GM18499 (cell line): ENCODE measurements at regions not wholly inside any gene's neighbourhood (a gene's known extent, or its start where the extent isn't known, plus 50 kb on each side); places are given as distances from the start of the nearest gene placed in this dataset.
"Not testable (repeated sequence)": the region's sequence is repeated elsewhere in the genome, so short reads cannot be mapped to it uniquely, and the experiment has no call there.

Source experiments
- ATAC-seq: cut with Tn5 transposase; IDR thresholded peaks from one replicate; pipeline ENCODE4 v1.9.1; 2021; ENCODE audit warnings: moderate number of reproducible peaks; ENCODE audit not compliant: insufficient read depth, unreplicated experiment

- ATAC-seq: not testable (repeated sequence)
Observed at GRCh38 chr21:9820579-9820978, 700.8 kb upstream of the TPTE start.

- not testable (repeated sequence) for ATAC-seq
Observed at GRCh38 chr21:9821472-9821871, 699.9 kb upstream of the TPTE start.

DNA sequence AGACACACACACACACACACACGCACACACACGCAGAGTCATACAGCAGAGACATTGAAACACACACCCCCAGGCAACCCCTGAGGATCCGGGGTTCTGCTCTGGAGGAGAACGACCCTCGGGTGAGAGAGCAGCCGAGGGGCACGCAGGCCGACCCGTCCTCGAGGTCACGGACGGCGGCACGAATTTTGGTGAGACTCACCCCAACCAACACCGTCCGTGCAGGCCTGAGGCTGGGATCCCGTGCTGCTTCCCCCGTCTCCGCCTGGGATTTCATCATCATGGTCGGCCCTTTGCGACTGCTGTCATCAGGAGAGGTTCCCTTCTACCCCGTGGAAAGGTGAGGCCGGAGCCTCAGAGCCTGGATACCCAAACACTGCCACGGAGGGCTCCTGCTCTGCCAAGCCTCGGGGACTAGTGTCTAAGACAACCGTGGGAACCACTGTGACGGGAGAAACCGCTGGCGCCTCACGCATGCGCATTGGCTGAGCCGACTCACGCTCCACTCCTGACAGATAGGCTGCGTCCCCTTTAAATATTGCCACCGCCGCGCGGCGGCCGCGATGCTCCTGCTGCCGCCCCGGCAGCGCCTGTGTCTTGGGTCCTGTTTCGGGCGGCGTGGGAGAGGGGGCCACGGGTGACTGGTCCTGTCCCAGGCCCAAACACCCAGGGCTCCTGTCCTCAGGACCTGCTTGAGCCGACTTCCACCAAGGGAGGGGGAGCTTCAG lies 699.1 kb upstream of the TPTE start:
- not testable (repeated sequence) for ATAC-seq

DNA sequence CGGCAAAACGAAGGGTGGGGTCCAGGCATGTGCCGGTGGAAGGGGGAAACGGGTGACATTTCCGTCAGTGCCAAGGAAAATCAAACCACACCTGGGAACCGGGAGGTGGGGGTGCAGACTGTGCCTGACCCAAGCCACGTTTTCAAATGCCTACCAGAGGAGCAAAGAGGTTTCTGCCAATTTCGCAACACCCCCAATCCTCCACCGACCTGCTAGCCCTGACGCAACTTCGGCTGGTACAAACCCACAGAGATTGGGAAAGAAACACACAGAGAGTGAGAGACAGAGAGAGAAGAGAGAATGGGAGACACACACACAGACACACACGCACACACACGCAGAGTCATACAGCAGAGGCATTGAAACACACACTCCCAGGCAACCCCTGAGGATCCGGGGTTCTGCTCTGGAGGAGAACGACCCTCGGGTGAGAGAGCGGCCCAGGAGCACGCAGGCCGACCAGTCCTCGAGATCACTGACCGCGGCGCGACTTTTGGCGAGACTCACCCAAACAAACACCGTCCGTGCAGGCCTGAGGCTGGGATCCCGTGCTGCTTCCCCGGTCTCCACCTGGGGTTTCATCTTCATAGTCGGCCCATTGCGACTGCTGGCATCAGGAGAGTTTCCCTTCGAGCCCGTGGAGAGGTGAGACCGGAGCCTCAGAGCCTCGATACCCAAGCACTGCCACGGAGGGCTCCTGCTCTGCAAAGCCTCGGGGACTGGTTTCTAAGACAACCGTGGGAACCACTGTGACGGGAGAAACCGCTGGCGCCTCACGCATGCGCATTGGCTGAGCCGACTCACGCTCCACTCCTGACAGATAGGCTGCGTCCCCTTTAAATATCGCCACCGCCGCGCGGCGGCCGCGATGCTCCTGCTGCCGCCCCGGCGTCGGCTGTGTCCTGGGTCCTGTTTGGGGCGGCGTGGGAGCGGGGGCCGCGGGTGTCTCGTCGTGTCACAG lies 697.9 kb upstream of the TPTE start:
- ATAC-seq: not testable (repeated sequence)

DNA sequence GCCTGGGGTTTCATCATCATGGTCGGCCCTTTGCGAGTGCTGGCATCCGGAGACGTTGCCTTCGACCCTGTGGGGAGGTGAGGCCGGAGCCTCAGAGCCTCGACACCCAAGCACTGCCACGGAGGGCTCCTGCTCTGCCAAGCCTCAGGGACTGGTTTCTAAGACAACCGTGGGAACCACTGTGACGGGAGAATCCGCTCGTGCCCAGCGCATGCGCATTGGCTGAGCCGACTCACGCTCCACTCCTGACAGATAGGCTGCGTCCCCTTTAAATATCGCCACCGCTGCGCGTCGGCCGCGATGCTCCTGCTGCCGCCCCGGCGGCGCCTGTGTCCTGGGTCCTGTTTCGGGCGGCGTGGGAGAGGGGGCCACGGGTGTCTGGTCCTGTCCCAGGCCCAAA lies 690.6 kb upstream of the TPTE start:
- ATAC-seq: not testable (repeated sequence)

DNA sequence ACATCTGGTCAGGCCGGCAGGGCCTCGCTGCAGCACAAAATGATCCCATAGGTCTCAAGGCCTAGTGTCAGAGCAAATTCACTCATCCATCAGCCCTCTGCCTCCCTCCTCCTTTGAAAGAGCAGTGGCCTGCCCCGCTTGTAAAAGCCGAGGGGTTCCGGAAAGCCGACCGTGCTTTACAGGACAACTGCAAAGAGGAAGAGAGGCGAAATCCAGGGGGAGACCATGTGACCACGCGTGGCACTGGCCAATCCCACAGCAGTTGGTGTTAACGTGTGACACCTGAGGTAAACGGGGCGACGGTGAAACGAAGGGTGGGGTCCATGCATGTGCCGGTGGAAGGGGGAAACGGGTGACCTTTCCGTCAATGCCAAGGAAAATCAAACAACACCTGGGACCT lies 688.6 kb upstream of the TPTE start:
- not testable (repeated sequence) for ATAC-seq

GRCh38 chr21:9836547-9836946 lies 684.8 kb upstream of the TPTE start:
- not testable (repeated sequence) for ATAC-seq

GRCh38 chr21:9837001-9837400 lies 684.4 kb upstream of the TPTE start:
- ATAC-seq: not testable (repeated sequence)

DNA sequence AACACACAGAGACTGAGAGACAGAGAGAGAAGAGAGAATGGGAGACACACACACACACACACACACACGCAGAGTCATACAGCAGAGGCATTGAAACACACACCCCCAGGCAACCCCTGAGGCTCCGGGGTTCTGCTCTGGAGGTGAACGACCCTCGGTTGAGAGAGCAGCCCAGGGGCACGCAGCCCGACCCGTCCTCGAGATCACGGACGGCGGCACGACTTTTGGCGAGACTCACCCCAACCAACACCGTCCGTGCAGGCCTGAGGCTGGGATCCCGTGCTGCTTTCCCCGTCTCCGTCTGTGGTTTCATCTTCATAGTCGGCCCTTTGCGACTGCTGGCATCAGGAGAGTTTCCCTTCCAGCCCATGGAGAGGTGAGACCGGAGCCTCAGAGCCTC lies 683.9 kb upstream of the TPTE start:
- not testable (repeated sequence) for ATAC-seq

DNA sequence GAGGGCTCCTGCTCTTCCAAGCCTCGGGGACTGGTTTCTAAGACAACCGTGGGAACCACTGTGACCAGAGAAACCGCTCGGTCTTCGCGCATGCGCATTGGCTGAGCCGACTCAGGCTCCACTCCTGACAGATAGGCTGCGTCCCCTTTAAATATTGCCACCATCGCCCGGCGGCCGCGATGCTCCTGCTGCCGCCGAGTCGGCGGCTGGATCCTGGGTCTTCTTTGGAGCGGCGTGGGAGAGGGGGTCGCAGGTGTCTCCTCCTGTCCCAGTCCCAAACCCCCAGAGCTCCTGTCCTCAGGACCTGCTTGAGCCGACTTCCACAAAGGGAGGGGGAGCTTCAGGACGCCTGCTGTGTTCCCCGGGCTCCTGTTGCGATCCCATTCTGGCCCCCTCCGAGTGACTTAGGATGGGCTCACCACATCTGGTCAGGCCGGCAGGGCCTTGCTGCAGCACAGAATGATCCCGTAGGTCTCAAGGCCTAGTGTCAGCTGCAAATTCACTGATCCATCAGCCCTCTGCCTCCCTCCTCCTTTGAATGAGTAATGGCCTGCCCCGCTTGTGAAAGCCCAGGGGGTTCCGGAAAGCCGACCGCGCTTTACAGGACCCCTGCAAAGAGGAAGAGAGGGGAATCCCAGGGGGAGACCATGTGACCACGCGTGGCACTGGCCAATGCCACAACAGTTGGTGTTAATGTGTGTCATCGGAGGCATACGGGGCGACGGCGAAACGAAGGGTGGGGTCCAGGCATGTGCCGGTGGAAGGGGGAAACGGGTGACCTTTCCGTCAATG lies 683.2 kb upstream of the TPTE start:
- ATAC-seq: no peak

DNA sequence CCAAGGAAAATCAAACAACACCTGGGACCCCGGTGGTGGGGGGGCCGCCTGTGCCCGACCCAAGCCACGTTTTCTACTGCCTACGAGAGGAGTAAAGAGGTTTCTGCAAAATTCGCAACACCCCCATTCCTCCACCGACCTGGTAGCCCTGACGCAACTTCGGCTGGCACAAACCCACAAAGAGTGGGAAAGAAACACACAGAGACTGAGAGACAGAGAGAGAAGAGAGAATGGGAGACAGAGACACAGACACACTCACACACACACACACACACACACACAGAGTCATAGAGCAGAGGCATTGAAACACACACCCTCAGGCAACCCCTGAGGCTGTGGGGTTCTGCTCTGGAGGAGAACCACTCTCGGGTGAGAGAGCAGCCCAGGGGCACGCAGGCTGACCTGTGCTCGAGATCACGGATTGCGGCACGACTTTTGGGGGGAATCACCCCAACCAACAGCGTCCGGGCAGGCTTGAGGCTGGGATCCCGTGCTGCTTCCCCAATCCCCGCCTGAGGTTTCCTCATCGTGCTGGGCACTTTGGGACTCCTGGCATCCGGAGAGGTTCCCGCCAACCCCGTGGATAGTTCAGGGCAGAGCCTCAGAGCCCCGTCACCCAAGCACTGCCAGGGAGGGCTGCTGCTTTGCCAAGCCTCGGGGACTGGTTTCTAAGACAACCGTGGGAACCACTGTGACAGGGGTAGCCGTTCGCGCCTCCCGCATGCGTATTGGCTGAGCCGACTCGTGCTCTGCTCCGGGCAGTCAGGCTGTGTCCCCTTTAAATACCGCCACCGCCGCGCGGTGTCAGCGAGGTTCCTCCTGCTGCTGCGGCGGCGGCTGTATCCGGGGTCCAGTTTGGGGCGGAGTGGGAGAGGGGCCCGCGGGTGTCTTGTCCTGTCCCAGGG lies 682.4 kb upstream of the TPTE start:
- ATAC-seq: no peak

- not testable (repeated sequence) for ATAC-seq
Observed at GRCh38 chr21:9844106-9844505, 677.3 kb upstream of the TPTE start.

- not testable (repeated sequence) for ATAC-seq
Observed at GRCh38 chr21:9847511-9847910, 673.9 kb upstream of the TPTE start.

DNA sequence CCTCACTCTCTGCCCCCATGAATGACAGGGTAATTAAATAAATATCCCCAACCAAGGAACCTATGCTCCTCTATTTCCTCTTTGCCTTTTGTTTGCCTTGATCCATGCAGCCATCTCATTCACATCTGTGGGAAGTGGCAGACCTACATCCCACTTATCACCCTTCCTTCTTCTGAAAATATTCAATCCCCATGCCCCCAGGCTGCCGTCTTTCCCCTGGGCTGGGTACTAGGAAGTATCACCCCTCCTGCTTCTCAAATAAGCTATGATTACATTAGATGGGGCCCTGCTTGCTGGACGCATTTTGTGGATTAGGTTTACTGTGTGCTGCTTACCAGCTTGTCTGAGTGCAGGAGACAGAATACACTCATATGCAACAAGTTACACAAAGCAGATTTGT lies 670.2 kb upstream of the TPTE start:
- ATAC-seq: not testable (repeated sequence)

GRCh38 chr21:9851695-9852094 lies 669.7 kb upstream of the TPTE start:
- not testable (repeated sequence) for ATAC-seq

DNA sequence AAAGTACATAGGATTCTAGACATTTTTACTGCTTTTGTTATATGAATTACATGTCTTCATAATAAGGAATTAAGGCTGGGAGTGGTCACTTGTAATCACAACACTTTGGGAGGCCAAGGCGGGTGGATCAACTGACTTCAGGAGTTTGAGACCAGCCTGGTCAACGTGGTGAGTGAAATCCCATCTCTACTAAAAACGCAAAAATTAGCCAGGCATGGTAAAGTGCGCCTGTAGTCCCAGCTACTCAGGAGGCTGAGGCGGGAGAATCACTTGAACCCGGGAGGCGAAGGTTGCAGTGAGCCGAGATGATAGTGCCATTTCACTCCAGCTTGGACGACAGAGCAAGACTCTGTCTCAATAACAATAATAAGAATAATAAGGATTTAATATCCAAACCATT lies 663.8 kb upstream of the TPTE start:
- not testable (repeated sequence) for ATAC-seq

- ATAC-seq: not testable (repeated sequence)
Observed at GRCh38 chr21:9859865-9860264, 661.5 kb upstream of the TPTE start.

DNA sequence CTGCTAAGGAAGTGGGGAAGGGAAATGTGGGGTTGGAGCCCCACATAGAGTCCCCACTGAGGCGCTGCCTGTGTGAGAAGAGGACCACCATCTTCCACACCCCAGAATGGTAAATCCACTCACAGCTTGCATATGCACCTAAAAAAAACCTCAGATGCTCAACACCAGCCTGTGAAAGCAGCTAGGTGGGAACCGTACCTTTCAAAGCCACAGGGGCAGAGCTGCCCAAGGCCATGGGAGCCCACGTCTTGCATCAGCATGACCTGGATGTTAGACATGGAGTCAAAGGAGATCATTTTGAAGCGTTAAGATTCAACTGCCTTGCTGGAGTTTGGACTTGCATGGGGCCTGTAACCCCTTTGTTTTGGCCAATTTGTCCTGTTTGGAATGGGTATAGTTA lies 658.9 kb upstream of the TPTE start:
- not testable (repeated sequence) for ATAC-seq

DNA sequence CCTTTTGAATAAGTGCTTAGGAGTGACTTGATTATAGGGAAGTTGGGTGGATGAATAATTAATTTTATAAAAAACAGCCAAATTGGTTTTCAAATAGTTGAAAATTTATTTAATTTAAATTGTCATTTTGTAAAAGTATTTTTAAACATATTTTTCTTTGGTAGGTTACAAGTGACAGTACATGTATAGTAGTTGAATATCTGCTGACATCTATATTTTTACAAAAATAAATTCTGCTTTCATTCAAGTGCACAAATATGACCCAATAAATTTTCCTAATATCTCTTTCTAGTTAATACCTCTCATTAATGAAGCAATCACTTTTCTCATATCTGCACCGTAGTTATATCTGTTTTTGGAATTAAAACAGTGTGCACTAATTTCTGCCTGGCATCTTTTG lies 653.6 kb upstream of the TPTE start:
- ATAC-seq: not testable (repeated sequence)
